Calu3 (cell line): ENCODE measurements at regions not wholly inside any gene's neighbourhood (a gene's known extent, or its start where the extent isn't known, plus 50 kb on each side); places are given as distances from the start of the nearest gene placed in this dataset.

Experiments
- BruUV-seq: library from RNA; stranded (reverse); fragments of 400-500 nt; replicated peaks from 2 replicates; lab custom pipeline; 2021; lab: Mats Ljungman, UMichigan
- CTCF ChIA-PET: fragments of 300-600 bp; sonication (Branson Sonifier 250); formaldehyde crosslinking; loops from one replicate; lab custom pipeline; 2022; ENCODE audit warnings: antibody characterized with exemption; lab: Charles Lee
- DNase-seq: peaks from one replicate; pipeline ENCODE4 v3.0.0; 2022
- H3K27ac Mint-ChIP-seq: one replicate; pipeline ENCODE4 v1.8.0; 2022; ENCODE audit warnings: mixed read lengths; ENCODE audit not compliant: unreplicated experiment
- H3K27me3 Mint-ChIP-seq: one replicate; pipeline ENCODE4 v1.8.0; 2022; ENCODE audit warnings: mixed read lengths; ENCODE audit not compliant: unreplicated experiment
- H3K36me3 Mint-ChIP-seq: one replicate; pipeline ENCODE4 v1.8.0; 2022; ENCODE audit warnings: mild to moderate bottlenecking, moderate library complexity, mixed read lengths; ENCODE audit not compliant: insufficient read depth, unreplicated experiment
- H3K4me1 Mint-ChIP-seq: one replicate; pipeline ENCODE4 v1.8.0; 2022; ENCODE audit warnings: mild to moderate bottlenecking, low read depth, mixed read lengths; ENCODE audit not compliant: unreplicated experiment
- H3K4me3 Mint-ChIP-seq: one replicate; pipeline ENCODE4 v1.8.0; 2022; ENCODE audit warnings: mild to moderate bottlenecking, low read depth, moderate library complexity, mixed read lengths; ENCODE audit not compliant: unreplicated experiment
- H3K9me3 Mint-ChIP-seq: one replicate; pipeline ENCODE4 v1.8.0; 2022; ENCODE audit warnings: low read depth, mixed read lengths; ENCODE audit not compliant: unreplicated experiment
- intact Hi-C: fragments of 100-400 bp; cut with micrococcal nuclease; formaldehyde crosslinking; loops from one replicate; pipeline ENCODE4 v1.10.0; 2022; ENCODE audit not compliant: unreplicated experiment
- TF ChIP-seq, protein P1 (sequence below): fragments of 200-600 bp; IDR thresholded peaks from one replicate; pipeline ENCODE4 v1.8.0; 2022; ENCODE audit warnings: antibody characterized with exemption; ENCODE audit not compliant: unreplicated experiment

DNA sequence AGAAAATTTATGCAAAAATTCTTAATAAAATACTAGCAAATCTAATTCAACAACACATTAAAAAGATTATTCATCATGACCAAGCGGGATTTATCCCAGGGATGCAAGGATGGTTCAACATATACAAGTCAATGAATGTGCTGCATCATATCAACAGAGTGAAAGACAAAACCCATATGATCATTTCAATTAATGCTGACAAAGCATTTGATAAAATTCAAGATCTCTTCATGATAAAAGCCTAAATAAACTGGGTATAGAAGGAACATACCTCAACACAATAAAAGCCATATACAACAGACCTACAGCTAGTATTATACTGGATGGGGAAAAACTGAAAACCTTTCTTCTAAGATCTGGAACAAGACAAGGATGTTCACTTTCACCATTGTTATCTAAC lies 89.7 kb downstream of the KBTBD8 start:
- intact Hi-C loops: no loop called here
- H3K4me1 Mint-ChIP-seq: no peaks in the 10 kb centered on the region

DNA sequence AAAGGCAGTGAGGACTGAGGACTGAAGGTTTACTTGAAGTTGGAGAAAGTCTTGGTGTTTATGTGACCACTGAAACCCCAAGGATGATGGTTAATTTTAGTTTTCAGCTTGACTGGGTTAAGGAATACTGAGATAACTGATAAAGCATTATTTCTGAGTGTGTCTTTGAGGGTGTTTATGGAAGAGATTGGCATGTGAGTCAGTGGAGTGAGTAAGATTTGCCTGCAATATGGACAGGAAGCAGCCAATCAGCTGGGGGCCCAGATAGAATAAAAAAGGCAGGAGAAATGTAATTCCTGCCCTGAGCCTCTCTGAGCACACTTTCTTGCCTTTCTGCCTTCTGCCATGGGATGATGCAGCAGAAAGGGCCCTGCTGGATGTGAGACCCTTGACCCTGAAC lies 92.4 kb downstream of the KBTBD8 start:
- CTCF ChIA-PET: no interaction called here
- H3K27me3 Mint-ChIP-seq: no peaks in the 10 kb centered on the region
- BruUV-seq: no TSS peak
- no peak overlapping the region for H3K4me3 Mint-ChIP-seq
- intact Hi-C loops: no loop called here
- H3K36me3 Mint-ChIP-seq: no peaks in the 10 kb centered on the region
- no peak overlapping the region for H3K27ac Mint-ChIP-seq
- no peaks in the 10 kb centered on the region for H3K4me1 Mint-ChIP-seq
- DNase-seq: no peak
- TF ChIP-seq, protein P1, sequence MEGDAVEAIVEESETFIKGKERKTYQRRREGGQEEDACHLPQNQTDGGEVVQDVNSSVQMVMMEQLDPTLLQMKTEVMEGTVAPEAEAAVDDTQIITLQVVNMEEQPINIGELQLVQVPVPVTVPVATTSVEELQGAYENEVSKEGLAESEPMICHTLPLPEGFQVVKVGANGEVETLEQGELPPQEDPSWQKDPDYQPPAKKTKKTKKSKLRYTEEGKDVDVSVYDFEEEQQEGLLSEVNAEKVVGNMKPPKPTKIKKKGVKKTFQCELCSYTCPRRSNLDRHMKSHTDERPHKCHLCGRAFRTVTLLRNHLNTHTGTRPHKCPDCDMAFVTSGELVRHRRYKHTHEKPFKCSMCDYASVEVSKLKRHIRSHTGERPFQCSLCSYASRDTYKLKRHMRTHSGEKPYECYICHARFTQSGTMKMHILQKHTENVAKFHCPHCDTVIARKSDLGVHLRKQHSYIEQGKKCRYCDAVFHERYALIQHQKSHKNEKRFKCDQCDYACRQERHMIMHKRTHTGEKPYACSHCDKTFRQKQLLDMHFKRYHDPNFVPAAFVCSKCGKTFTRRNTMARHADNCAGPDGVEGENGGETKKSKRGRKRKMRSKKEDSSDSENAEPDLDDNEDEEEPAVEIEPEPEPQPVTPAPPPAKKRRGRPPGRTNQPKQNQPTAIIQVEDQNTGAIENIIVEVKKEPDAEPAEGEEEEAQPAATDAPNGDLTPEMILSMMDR: no peak
- peaks cover 7% of the 10 kb centered on the region for H3K9me3 Mint-ChIP-seq

More for the DNA sequence above, 89.7 kb downstream of the KBTBD8 start:
- H3K9me3 Mint-ChIP-seq: peaks cover 9% of the 10 kb centered on the region
- BruUV-seq: no TSS peak
- TF ChIP-seq, protein P1: no peak
- H3K4me3 Mint-ChIP-seq: no peak overlapping the region
- DNase-seq: no peak
- CTCF ChIA-PET: no interaction called here
- H3K27ac Mint-ChIP-seq: no peak overlapping the region
- no peaks in the 10 kb centered on the region for H3K36me3 Mint-ChIP-seq
- H3K27me3 Mint-ChIP-seq: no peaks in the 10 kb centered on the region

DNA sequence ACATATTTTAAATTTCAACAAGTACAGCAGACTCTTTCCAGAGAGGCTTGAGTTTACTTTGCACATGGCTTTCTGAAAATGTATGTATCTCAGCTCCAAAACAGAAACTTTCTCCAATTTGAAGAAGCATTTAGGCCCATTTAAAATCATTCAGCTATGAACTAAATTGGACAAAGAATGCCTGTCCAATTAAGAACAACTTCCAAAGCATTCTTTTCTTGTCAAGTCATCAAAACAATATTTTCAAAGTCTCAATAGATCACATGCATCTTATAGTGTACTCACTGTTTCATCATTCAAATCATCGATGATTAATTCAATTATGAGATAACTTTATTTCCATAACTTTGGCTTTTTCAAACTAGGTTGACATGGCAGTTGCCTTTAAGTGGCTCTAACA lies 95.2 kb downstream of the KBTBD8 start:
- intact Hi-C loops: no loop called here
- Mint-ChIP-seq H3K36me3 (no peaks in the 10 kb centered on the region), H3K4me1 (no peaks in the 10 kb centered on the region), H3K4me3 (no peak overlapping the region), H3K9me3 (no peaks in the 10 kb centered on the region), H3K27ac (no peak overlapping the region), H3K27me3 (peaks cover 12% of the 10 kb centered on the region)
- TF ChIP-seq, protein P1: no peak
- CTCF ChIA-PET: no interaction called here
- BruUV-seq: no TSS peak
- no peak for DNase-seq

DNA sequence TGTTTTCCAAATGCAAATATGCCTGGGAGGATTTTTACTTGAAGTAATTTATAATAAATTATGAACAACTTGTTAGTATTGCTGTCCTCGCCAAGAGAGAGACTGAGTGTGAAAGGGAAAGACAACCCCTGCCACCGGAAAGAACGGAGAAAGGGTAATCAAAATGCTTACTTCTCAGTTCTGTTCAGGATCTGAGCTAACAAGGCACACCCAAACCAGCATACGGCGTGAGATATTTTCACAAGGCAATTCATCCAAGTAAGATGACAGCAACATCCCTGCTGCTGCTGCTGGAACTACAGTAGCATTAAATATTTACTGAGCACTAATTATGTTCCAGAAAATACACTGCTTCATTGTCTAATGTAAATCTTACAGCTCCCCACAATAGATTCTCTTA lies 96.1 kb downstream of the KBTBD8 start:
- Mint-ChIP-seq H3K4me3 (no peak overlapping the region), H3K27me3 (peaks cover 12% of the 10 kb centered on the region), H3K4me1 (no peaks in the 10 kb centered on the region), H3K9me3 (no peaks in the 10 kb centered on the region), H3K36me3 (no peaks in the 10 kb centered on the region), H3K27ac (no peak overlapping the region)
- intact Hi-C loops: no loop called here
- BruUV-seq: no TSS peak
- DNase-seq: no peak
- CTCF ChIA-PET: no interaction called here
- TF ChIP-seq, protein P1: no peak
